Activated CD4-positive, alpha-beta memory T cell treated with anti-CD3 and anti-CD28 coated beads, Interleukin-2, amount 10 ng/mL, durations not matched to agents 7 days and 5 days (primary cell): ENCODE measurements at regions not wholly inside any gene's neighbourhood (a gene's known extent, or its start where the extent isn't known, plus 50 kb on each side); places are given as distances from the start of the nearest gene placed in this dataset.

Experiments
- CTCF ChIA-PET: fragments of 350-600 bp; sonication (Branson Sonifier 250); formaldehyde crosslinking; loops from one replicate; lab custom pipeline; 2021; ENCODE audit warnings: antibody characterized with exemption, inconsistent platforms; lab: Charles Lee
- POLR2A ChIA-PET: fragments of 350-600 bp; sonication (Branson Sonifier 250); formaldehyde crosslinking; loops from one replicate; lab custom pipeline; 2021; ENCODE audit warnings: antibody characterized with exemption; lab: Charles Lee
- DNase-seq: peaks from one replicate; pipeline ENCODE4 v3.0.0-alpha.2; 2020
- H3K27ac Mint-ChIP-seq: one replicate; pipeline ENCODE4 v1.8.0; 2021; ENCODE audit warnings: mild to moderate bottlenecking, mixed read lengths
- H3K27me3 Mint-ChIP-seq: one replicate; pipeline ENCODE4 v1.8.0; 2021; ENCODE audit warnings: mixed read lengths
- H3K36me3 Mint-ChIP-seq: one replicate; pipeline ENCODE4 v1.8.0; 2021; ENCODE audit warnings: low read depth, mixed read lengths
- H3K4me1 Mint-ChIP-seq: one replicate; pipeline ENCODE4 v1.8.0; 2021; ENCODE audit warnings: mixed read lengths
- H3K4me3 Mint-ChIP-seq: one replicate; pipeline ENCODE4 v1.8.0; 2021; ENCODE audit warnings: mild to moderate bottlenecking, mixed read lengths
- H3K9me3 Mint-ChIP-seq: one replicate; pipeline ENCODE4 v1.8.0; 2021; ENCODE audit warnings: mixed read lengths

- Mint-ChIP-seq H3K4me3 (no peak overlapping the region), H3K36me3 (no peaks in the 10 kb centered on the region), H3K4me1 (no peaks in the 10 kb centered on the region), H3K27me3 (no peaks in the 10 kb centered on the region), H3K27ac (no peak overlapping the region), H3K9me3 (peaks cover 22% of the 10 kb centered on the region)
- ChIA-PET POLR2A (no interaction called here), CTCF (no interaction called here)
- DNase-seq = no peak
Observed at GRCh38 chr11:37394236-37394870, 796.3 kb upstream of the RAG2 start.

- no peaks in the 10 kb centered on the region for H3K36me3 Mint-ChIP-seq
- ChIA-PET CTCF (no interaction called here), POLR2A (no interaction called here)
- no peaks in the 10 kb centered on the region for H3K27me3 Mint-ChIP-seq
- H3K27ac Mint-ChIP-seq = no peak overlapping the region
- no peaks in the 10 kb centered on the region for H3K4me1 Mint-ChIP-seq
- H3K4me3 Mint-ChIP-seq = no peak overlapping the region
- DNase-seq = no peak
- peaks cover 20% of the 10 kb centered on the region for H3K9me3 Mint-ChIP-seq
Observed at GRCh38 chr11:37391615-37392014, 793.6 kb upstream of the RAG2 start.

GRCh38 chr11:37390576-37391083 is 792.6 kb upstream of the RAG2 start:
- H3K9me3 Mint-ChIP-seq = peaks cover 20% of the 10 kb centered on the region
- H3K27me3 Mint-ChIP-seq = no peaks in the 10 kb centered on the region
- DNase-seq = no peak
- no peak overlapping the region for H3K4me3 Mint-ChIP-seq
- no peaks in the 10 kb centered on the region for H3K36me3 Mint-ChIP-seq
- ChIA-PET POLR2A (no interaction called here), CTCF (no interaction called here)
- no peaks in the 10 kb centered on the region for H3K4me1 Mint-ChIP-seq
- no peak overlapping the region for H3K27ac Mint-ChIP-seq

- no peak overlapping the region for H3K4me3 Mint-ChIP-seq
- H3K27ac Mint-ChIP-seq = no peak overlapping the region
- no peaks in the 10 kb centered on the region for H3K27me3 Mint-ChIP-seq
- H3K9me3 Mint-ChIP-seq = peaks cover 22% of the 10 kb centered on the region
- no peaks in the 10 kb centered on the region for H3K36me3 Mint-ChIP-seq
- POLR2A ChIA-PET = no interaction called here
- CTCF ChIA-PET = no interaction called here
- no peak for DNase-seq
- no peaks in the 10 kb centered on the region for H3K4me1 Mint-ChIP-seq
Observed at GRCh38 chr11:37378958-37379357, 780.9 kb upstream of the RAG2 start.

- POLR2A ChIA-PET = no interaction called here
- CTCF ChIA-PET = no interaction called here
- no peaks in the 10 kb centered on the region for H3K27me3 Mint-ChIP-seq
- peaks cover 13% of the 10 kb centered on the region for H3K9me3 Mint-ChIP-seq
- no peak overlapping the region for H3K4me3 Mint-ChIP-seq
- DNase-seq = no peak
- H3K27ac Mint-ChIP-seq = no peak overlapping the region
- H3K4me1 Mint-ChIP-seq = no peaks in the 10 kb centered on the region
- H3K36me3 Mint-ChIP-seq = no peaks in the 10 kb centered on the region
Observed at GRCh38 chr11:37372667-37373066, 774.6 kb upstream of the RAG2 start.

GRCh38 chr11:37371346-37371970 is 773.4 kb upstream of the RAG2 start:
- CTCF ChIA-PET = no interaction called here
- Mint-ChIP-seq H3K36me3 (no peaks in the 10 kb centered on the region), H3K27ac (no peak overlapping the region), H3K4me3 (no peak overlapping the region), H3K9me3 (peaks cover 12% of the 10 kb centered on the region), H3K27me3 (no peaks in the 10 kb centered on the region), H3K4me1 (no peaks in the 10 kb centered on the region)
- POLR2A ChIA-PET = no interaction called here
- DNase-seq = no peak

GRCh38 chr11:37370817-37371216 is 772.8 kb upstream of the RAG2 start:
- peaks cover 8% of the 10 kb centered on the region for H3K9me3 Mint-ChIP-seq
- H3K4me3 Mint-ChIP-seq = no peak overlapping the region
- no peaks in the 10 kb centered on the region for H3K27me3 Mint-ChIP-seq
- H3K36me3 Mint-ChIP-seq = no peaks in the 10 kb centered on the region
- no peaks in the 10 kb centered on the region for H3K4me1 Mint-ChIP-seq
- H3K27ac Mint-ChIP-seq = no peak overlapping the region
- DNase-seq = no peak
- ChIA-PET POLR2A (no interaction called here), CTCF (no interaction called here)

GRCh38 chr11:37364246-37364839 is 766.3 kb upstream of the RAG2 start:
- no peaks in the 10 kb centered on the region for H3K4me1 Mint-ChIP-seq
- CTCF ChIA-PET = no interaction called here
- POLR2A ChIA-PET = no interaction called here
- no peak overlapping the region for H3K4me3 Mint-ChIP-seq
- DNase-seq = no peak
- no peaks in the 10 kb centered on the region for H3K36me3 Mint-ChIP-seq
- H3K27ac Mint-ChIP-seq = no peak overlapping the region
- peaks cover 4% of the 10 kb centered on the region for H3K9me3 Mint-ChIP-seq
- H3K27me3 Mint-ChIP-seq = no peaks in the 10 kb centered on the region

GRCh38 chr11:37353192-37353591 is 755.2 kb upstream of the RAG2 start:
- H3K27me3 Mint-ChIP-seq = no peaks in the 10 kb centered on the region
- peaks cover 19% of the 10 kb centered on the region for H3K9me3 Mint-ChIP-seq

GRCh38 chr11:37352485-37352884 is 754.4 kb upstream of the RAG2 start:
- no peaks in the 10 kb centered on the region for H3K27me3 Mint-ChIP-seq
- H3K27ac Mint-ChIP-seq = no peak overlapping the region
- H3K4me1 Mint-ChIP-seq = no peaks in the 10 kb centered on the region
- ChIA-PET CTCF (no interaction called here), POLR2A (no interaction called here)
- no peaks in the 10 kb centered on the region for H3K36me3 Mint-ChIP-seq
- DNase-seq = no peak
- H3K4me3 Mint-ChIP-seq = no peak overlapping the region
- H3K9me3 Mint-ChIP-seq = peaks cover 15% of the 10 kb centered on the region

More at GRCh38 chr11:37353192-37353591, 755.2 kb upstream of the RAG2 start:
- CTCF ChIA-PET = no interaction called here
- DNase-seq = no peak
- POLR2A ChIA-PET = no interaction called here
- H3K36me3 Mint-ChIP-seq = no peaks in the 10 kb centered on the region
- no peaks in the 10 kb centered on the region for H3K4me1 Mint-ChIP-seq
- no peak overlapping the region for H3K4me3 Mint-ChIP-seq
- H3K27ac Mint-ChIP-seq = no peak overlapping the region

GRCh38 chr11:37343290-37343689 is 745.3 kb upstream of the RAG2 start:
- no peaks in the 10 kb centered on the region for H3K27me3 Mint-ChIP-seq
- no peak overlapping the region for H3K27ac Mint-ChIP-seq
- H3K36me3 Mint-ChIP-seq = no peaks in the 10 kb centered on the region
- H3K9me3 Mint-ChIP-seq = peaks cover 6% of the 10 kb centered on the region
- no peak overlapping the region for H3K4me3 Mint-ChIP-seq
- CTCF ChIA-PET = interaction anchor here (0.5 kb wide), 1 partner anchor 11 kb away, joined by 4 read pairs; no protein-coding TSS in a partner anchor
- DNase-seq = no peak
- POLR2A ChIA-PET = no interaction called here
- no peaks in the 10 kb centered on the region for H3K4me1 Mint-ChIP-seq

- Mint-ChIP-seq H3K4me1 (no peaks in the 10 kb centered on the region), H3K4me3 (no peak overlapping the region), H3K27ac (no peak overlapping the region), H3K9me3 (no peaks in the 10 kb centered on the region), H3K27me3 (no peaks in the 10 kb centered on the region), H3K36me3 (no peaks in the 10 kb centered on the region)
- ChIA-PET CTCF (no interaction called here), POLR2A (no interaction called here)
- DNase-seq = no peak
Observed at GRCh38 chr11:37336401-37336800, 738.4 kb upstream of the RAG2 start.

GRCh38 chr11:37333345-37333744 is 735.3 kb upstream of the RAG2 start:
- peaks cover 4% of the 10 kb centered on the region for H3K9me3 Mint-ChIP-seq
- no peaks in the 10 kb centered on the region for H3K27me3 Mint-ChIP-seq
- no peaks in the 10 kb centered on the region for H3K4me1 Mint-ChIP-seq
- H3K27ac Mint-ChIP-seq = no peak overlapping the region
- H3K4me3 Mint-ChIP-seq = no peak overlapping the region
- no peak for DNase-seq
- ChIA-PET CTCF (no interaction called here), POLR2A (no interaction called here)
- no peaks in the 10 kb centered on the region for H3K36me3 Mint-ChIP-seq
